ENCODE measurements at regions not wholly inside any gene's neighbourhood (a gene's known extent, or its start where the extent isn't known, plus 50 kb on each side); places are given as distances from the start of the nearest gene placed in this dataset.

DNA sequence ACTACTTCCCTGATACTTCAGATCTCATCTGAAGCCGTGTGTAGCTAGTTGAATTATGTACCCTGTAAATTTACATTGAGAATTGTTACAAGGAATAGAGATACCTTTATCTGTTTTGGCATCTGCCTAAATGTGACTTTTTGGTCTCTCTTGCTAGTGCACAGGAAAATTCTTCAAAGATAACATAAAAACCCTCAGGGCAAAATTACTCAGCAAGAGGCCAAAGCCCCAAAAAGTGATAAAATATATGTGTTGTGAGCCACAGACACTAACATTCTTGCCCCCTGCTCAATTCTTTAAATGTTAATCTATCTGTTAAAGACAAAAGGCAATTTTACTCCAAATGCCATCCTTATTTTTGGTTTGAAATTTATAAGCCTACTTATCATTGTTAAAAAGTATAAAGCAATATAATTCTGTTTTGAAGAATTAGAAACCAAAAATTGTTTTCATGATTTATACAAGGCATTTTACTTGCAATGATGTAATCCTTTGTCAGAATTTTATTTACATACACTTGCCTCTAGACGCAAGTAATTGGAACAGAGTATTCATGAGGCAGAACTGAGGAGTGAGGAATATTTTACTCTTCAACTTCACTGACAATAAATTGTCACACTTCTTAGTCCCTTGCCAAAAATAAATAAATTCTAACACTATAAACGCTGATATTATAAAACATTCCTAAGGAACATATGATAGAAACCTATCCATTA is 186.2 kb downstream of the EPM2A start:
- TF ChIP-seq, protein P1, sequence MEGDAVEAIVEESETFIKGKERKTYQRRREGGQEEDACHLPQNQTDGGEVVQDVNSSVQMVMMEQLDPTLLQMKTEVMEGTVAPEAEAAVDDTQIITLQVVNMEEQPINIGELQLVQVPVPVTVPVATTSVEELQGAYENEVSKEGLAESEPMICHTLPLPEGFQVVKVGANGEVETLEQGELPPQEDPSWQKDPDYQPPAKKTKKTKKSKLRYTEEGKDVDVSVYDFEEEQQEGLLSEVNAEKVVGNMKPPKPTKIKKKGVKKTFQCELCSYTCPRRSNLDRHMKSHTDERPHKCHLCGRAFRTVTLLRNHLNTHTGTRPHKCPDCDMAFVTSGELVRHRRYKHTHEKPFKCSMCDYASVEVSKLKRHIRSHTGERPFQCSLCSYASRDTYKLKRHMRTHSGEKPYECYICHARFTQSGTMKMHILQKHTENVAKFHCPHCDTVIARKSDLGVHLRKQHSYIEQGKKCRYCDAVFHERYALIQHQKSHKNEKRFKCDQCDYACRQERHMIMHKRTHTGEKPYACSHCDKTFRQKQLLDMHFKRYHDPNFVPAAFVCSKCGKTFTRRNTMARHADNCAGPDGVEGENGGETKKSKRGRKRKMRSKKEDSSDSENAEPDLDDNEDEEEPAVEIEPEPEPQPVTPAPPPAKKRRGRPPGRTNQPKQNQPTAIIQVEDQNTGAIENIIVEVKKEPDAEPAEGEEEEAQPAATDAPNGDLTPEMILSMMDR (conservative IDR thresholded peaks at IDR 0.05; ENCODE audit: low read depth, low read length) = no peak
- no peak for TF ChIP-seq EZH2 (IDR thresholded peaks at IDR 0.05; ENCODE audit: low read length, unreplicated experiment)

All from PC-3 (cell line).